BJ (cell line): ENCODE measurements at regions not wholly inside any gene's neighbourhood (a gene's known extent, or its start where the extent isn't known, plus 50 kb on each side); places are given as distances from the start of the nearest gene placed in this dataset.

Experiments used
- CTCF ChIA-PET: fragments of 350-600 bp; formaldehyde crosslinking; extraction: SDS; loops from one replicate; lab custom pipeline; 2021; ENCODE audit warnings: antibody characterized with exemption, inconsistent platforms; lab: Yijun Ruan, JAX
- POLR2A ChIA-PET: fragments of 300-600 bp; sonication (Branson Sonifier 250); formaldehyde crosslinking; extraction: SDS; loops from one replicate; lab custom pipeline; 2021; ENCODE audit warnings: antibody characterized with exemption; lab: Charles Lee
- DNase-seq: peaks from one replicate; pipeline ENCODE4 v3.0.0-alpha.2; 2011; ENCODE audit warnings: low read depth
- H3K27me3 ChIP-seq: 2 replicates; pipeline ENCODE4 v1.6.0; 2011; ENCODE audit warnings: low read length; ENCODE audit not compliant: control insufficient read depth, insufficient read depth
- H3K36me3 ChIP-seq: 2 replicates; pipeline ENCODE4 v1.5.1; 2011; ENCODE audit warnings: low read length; ENCODE audit not compliant: control insufficient read depth, insufficient read depth
- H3K4me3 ChIP-seq: 2 replicates; pipeline ENCODE4 v1.5.1; 2011; ENCODE audit warnings: low read depth, mild to moderate bottlenecking, control low read depth, low read length
- TF ChIP-seq, protein P1 (sequence below): IDR thresholded peaks from 2 replicates; pipeline ENCODE4 v1.5.1; 2011; ENCODE audit warnings: low read depth, mild to moderate bottlenecking, control low read depth, inconsistent platforms, low read length, moderate library complexity; ENCODE audit not compliant: insufficient read depth

DNA sequence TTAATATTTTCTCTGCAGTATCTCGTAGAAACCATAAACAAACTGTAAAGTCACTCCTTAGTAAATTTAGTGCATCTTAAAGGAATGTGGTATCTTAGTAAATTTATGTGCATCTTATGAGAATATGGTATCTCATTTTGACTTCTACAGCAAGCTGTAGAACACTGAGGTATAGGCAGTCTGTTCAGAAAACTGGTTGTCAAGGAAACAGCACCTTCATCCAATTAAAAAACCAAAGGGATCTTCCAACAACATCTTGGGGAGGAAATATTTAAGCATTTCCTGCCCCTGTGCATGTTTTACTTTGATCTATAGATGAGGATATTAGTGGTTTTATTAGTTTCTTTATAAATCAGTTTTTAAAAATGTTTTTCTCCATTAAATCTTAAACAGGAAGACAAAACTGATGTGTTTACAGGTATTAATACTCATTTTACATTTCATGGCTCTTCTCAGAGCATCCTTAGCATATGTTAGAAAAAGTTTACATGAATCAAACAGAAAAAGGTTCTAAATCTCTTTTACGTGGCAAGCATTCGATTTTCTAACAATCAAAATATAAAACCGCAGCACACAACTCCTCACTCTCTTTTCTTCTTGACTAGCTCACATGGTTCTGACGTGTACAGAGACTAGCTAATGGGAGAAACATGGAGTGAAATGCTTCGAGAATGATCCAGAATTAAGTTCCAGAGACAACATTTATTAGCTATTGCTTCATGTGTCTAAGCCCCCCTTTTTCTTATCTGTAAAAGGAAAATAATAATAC lies 668.8 kb downstream of the PTPRC start:
- Histone ChIP-seq H3K36me3 (no peaks in the 10 kb centered on the region), H3K27me3 (no peaks in the 10 kb centered on the region), H3K4me3 (no peak overlapping the region)
- ChIA-PET CTCF (interaction anchor here (0.7 kb wide), 1 partner anchor 103 kb away, joined by 3 read pairs; no protein-coding TSS in a partner anchor), POLR2A (no interaction called here)
- TF ChIP-seq, protein P1, sequence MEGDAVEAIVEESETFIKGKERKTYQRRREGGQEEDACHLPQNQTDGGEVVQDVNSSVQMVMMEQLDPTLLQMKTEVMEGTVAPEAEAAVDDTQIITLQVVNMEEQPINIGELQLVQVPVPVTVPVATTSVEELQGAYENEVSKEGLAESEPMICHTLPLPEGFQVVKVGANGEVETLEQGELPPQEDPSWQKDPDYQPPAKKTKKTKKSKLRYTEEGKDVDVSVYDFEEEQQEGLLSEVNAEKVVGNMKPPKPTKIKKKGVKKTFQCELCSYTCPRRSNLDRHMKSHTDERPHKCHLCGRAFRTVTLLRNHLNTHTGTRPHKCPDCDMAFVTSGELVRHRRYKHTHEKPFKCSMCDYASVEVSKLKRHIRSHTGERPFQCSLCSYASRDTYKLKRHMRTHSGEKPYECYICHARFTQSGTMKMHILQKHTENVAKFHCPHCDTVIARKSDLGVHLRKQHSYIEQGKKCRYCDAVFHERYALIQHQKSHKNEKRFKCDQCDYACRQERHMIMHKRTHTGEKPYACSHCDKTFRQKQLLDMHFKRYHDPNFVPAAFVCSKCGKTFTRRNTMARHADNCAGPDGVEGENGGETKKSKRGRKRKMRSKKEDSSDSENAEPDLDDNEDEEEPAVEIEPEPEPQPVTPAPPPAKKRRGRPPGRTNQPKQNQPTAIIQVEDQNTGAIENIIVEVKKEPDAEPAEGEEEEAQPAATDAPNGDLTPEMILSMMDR, result no peak
- DNase-seq, result no peak

DNA sequence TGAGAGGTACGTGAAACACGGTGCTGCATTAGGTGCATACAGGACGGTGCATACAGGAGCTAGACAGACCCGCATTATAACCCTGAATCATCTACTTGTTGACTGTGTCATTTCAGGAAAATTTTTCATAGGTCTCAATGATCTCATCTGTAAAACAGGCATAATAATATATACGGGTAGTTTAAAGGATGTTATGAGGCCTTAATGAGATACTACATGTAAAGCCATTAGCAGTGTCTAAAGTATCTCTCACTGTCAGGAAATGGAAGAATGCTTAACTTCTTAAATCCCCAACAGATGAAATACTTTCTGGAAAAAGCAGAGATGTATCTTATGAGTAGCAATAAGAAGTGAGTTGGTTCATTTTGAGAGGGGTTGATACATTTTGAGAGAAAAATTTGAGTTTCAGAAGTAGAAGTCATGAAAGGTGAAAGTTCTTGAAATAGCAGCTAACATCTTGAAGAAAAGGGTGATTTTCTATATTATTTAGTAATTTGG lies 669.6 kb downstream of the PTPRC start:
- DNase-seq, result no peak
- TF ChIP-seq, protein P1, result no peak
- Histone ChIP-seq H3K27me3 (no peaks in the 10 kb centered on the region), H3K36me3 (no peaks in the 10 kb centered on the region), H3K4me3 (no peak overlapping the region)
- CTCF ChIA-PET, result interaction anchor here (0.6 to 0.7 kb wide), 2 partner anchors 104 to 386 kb away, joined by 3 read pairs; no protein-coding TSS in a partner anchor
- POLR2A ChIA-PET, result no interaction called here

DNA sequence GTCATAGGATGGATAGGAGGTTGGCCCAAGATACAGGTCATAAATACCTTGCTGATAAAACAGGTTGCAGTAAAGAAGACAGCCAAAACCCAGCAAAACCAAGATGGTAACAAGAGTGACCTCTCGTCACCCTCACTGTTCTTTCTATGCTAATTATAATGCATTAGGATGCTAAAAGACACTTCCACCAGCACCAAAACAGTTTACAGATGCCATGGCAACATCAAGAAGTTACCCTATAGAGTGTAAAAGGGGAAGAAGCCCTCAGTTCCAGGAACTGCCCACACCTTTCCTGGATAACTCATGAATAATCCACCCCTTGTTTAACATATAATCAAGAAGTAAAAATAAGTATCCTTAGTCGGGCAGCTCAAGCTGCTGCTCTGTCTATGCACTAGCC lies 671.9 kb downstream of the PTPRC start:
- POLR2A ChIA-PET, result no interaction called here
- no peaks in the 10 kb centered on the region for H3K36me3 ChIP-seq
- CTCF ChIA-PET, result no interaction called here
- no peak for DNase-seq
- H3K4me3 ChIP-seq, result no peak overlapping the region
- H3K27me3 ChIP-seq, result no peaks in the 10 kb centered on the region
- TF ChIP-seq, protein P1, result no peak

DNA sequence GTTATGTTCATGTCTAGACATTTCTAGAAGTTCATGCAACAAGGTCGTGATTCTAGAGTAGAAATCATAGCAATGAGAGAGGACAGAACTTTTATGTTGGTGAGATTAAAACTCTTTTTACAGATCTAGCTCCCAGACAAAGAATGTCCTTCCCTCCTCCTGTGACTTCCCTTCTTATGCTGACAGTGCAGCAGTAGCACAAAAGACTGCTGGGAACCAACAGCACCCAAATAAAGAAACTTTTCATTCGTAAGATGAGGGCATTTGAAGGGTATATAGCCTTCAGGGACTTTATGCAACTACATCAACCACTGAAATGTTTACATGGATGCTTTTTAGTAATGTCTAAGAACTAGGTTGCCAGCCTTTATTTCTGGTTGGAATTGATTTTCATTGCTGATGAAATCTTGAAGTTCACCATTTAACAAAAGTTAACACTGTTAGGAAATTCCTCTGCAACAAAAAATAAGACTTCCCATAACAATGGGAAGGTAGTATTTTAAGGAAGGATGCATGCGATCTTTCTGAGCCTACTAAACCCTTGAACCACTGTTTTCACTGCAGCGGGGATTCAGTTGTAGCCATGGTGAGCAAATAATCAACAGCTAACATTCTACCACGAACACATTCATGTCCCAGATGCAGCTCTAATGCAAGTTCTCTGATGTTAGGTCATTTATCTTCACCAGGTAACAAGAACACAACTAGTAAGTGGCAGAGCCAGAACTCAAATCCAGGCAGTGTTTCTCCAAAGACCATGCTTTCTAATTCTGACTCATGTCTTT lies 672.8 kb downstream of the PTPRC start:
- Histone ChIP-seq H3K36me3 (no peaks in the 10 kb centered on the region), H3K27me3 (no peaks in the 10 kb centered on the region), H3K4me3 (no peak overlapping the region)
- no peak for DNase-seq
- TF ChIP-seq, protein P1, result no peak
- CTCF ChIA-PET, result interaction anchor here (1.3 kb wide), 1 partner anchor 152 kb away, joined by 3 read pairs; no protein-coding TSS in a partner anchor
- POLR2A ChIA-PET, result no interaction called here

DNA sequence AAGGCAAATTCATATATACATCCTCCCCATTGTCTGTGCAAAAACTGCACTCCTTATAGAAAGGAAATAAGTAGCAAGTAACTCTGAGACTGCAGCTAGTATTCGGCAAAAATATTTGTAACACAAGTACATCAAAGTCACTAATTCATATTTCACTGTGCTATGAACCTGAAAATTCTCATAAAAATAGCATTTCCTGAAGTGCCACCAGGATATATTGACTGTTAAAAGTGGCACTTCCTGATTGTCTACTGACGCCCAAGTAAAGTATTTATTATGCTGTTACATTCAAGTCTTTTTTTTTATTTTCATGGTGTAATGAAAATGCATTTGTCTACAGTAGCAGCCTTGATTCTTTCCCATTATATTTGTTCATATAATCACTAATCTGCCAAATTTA lies 673.8 kb downstream of the PTPRC start:
- POLR2A ChIA-PET, result no interaction called here
- Histone ChIP-seq H3K4me3 (no peak overlapping the region), H3K36me3 (no peaks in the 10 kb centered on the region), H3K27me3 (no peaks in the 10 kb centered on the region)
- CTCF ChIA-PET, result interaction anchor here (1.3 kb wide), 1 partner anchor 151 kb away, joined by 3 read pairs; no protein-coding TSS in a partner anchor
- no peak for DNase-seq
- TF ChIP-seq, protein P1, result no peak
